IMR-90 (cell line): ENCODE measurements at regions not wholly inside any gene's neighbourhood (a gene's known extent, or its start where the extent isn't known, plus 50 kb on each side); places are given as distances from the start of the nearest gene placed in this dataset.

Experiments
- ATAC-seq: fragments of 200-7000 bp; cut with Tn5 transposase; 2 replicates; pipeline ENCODE4 v1.9.1; 2020; ENCODE audit warnings: low read depth, mild to moderate bottlenecking, moderate library complexity
- BruUV-seq: library from RNA; stranded (reverse); fragments of 400-500 nt; replicated peaks from 2 replicates; lab custom pipeline; 2021; lab: Mats Ljungman, UMichigan
- CTCF ChIA-PET: fragments of 300-600 bp; formaldehyde crosslinking; extraction: SDS; loops from one replicate; lab custom pipeline; 2021; ENCODE audit warnings: antibody characterized with exemption; lab: Yijun Ruan, JAX
- POLR2A ChIA-PET: fragments of 300-600 bp; sonication (Branson Sonifier 250); formaldehyde crosslinking; loops from one replicate; lab custom pipeline; 2022; ENCODE audit warnings: antibody characterized with exemption; ENCODE audit not compliant: unreplicated experiment; lab: Charles Lee
- DNase-seq: peaks from one replicate; pipeline ENCODE4 v3.0.0; 2013
- H2AFZ ChIP-seq: replicated peaks from 2 replicates; pipeline ENCODE3; 2013; ENCODE audit warnings: low read length, mild to moderate bottlenecking; ENCODE audit not compliant: poor library complexity
- H2AK5ac ChIP-seq: 2 replicates; pipeline ENCODE4 v1.6.1; 2013; ENCODE audit warnings: low read depth, low read length, inconsistent platforms
- H2AK9ac ChIP-seq: replicated peaks from 2 replicates; pipeline ENCODE3; 2013; ENCODE audit warnings: mild to moderate bottlenecking, low read depth, low read length, moderate library complexity; ENCODE audit not compliant: poor library complexity
- H2BK120ac ChIP-seq: 2 replicates; pipeline ENCODE4 v1.6.1; 2013; ENCODE audit warnings: low read depth, low read length, inconsistent platforms
- H2BK15ac ChIP-seq: 3 replicates; pipeline ENCODE4 v1.6.1; 2013; ENCODE audit warnings: low read depth, low read length, inconsistent platforms
- H2BK20ac ChIP-seq: 2 replicates; pipeline ENCODE4 v1.6.1; 2013; ENCODE audit warnings: low read depth, mild to moderate bottlenecking, inconsistent platforms, low read length, moderate library complexity
- H2BK5ac ChIP-seq: 2 replicates; pipeline ENCODE4 v1.6.1; 2013; ENCODE audit warnings: mild to moderate bottlenecking, low read depth, low read length, inconsistent platforms; ENCODE audit not compliant: poor library complexity, severe bottlenecking
- H3K14ac ChIP-seq: replicated peaks from 2 replicates; pipeline ENCODE4 v1.6.1; 2013; ENCODE audit warnings: low read depth, low read length, inconsistent platforms
- H3K18ac ChIP-seq: 2 replicates; pipeline ENCODE4 v1.6.1; 2013; ENCODE audit warnings: low read depth, low read length, control low read depth
- H3K23ac ChIP-seq: 2 replicates; pipeline ENCODE4 v1.6.1; 2013; ENCODE audit warnings: low read depth, low read length, inconsistent platforms
- H3K27ac ChIP-seq: 2 replicates; pipeline ENCODE4 v1.5.1; 2013; ENCODE audit warnings: mild to moderate bottlenecking, control low read depth, low read length; ENCODE audit not compliant: insufficient read depth
- H3K27me3 ChIP-seq: 2 replicates; pipeline ENCODE4 v1.6.1; 2013; ENCODE audit warnings: low read length; ENCODE audit not compliant: control insufficient read depth, insufficient read depth
- H3K36me3 ChIP-seq: 2 replicates; pipeline ENCODE4 v1.6.1; 2013; ENCODE audit warnings: low read length, mixed read lengths; ENCODE audit not compliant: control insufficient read depth, insufficient read depth
- H3K4ac ChIP-seq: 2 replicates; pipeline ENCODE4 v1.6.1; 2013; ENCODE audit warnings: low read depth, low read length, inconsistent platforms
- H3K4me1 ChIP-seq: 2 replicates; pipeline ENCODE4 v1.6.1; 2013; ENCODE audit warnings: low read length, mixed read lengths; ENCODE audit not compliant: control insufficient read depth, insufficient read depth
- H3K4me2 ChIP-seq: 2 replicates; pipeline ENCODE4 v1.6.1; 2013; ENCODE audit warnings: low read depth, mild to moderate bottlenecking, control low read depth, low read length, moderate library complexity
- H3K4me3 ChIP-seq: 2 replicates; pipeline ENCODE4 v1.5.1; 2013; ENCODE audit warnings: low read depth, mild to moderate bottlenecking, control low read depth, low read length, moderate library complexity; ENCODE audit not compliant: insufficient read depth
- H3K56ac ChIP-seq: 2 replicates; pipeline ENCODE4 v1.6.1; 2013; ENCODE audit warnings: low read length, inconsistent platforms; ENCODE audit not compliant: insufficient read depth; ENCODE audit errors: extremely low read depth
- H3K79me1 ChIP-seq, 2 experiments: 2 replicates each; pipeline ENCODE4 v1.6.1; 2013; ENCODE audit warnings: low read length in 2 of 2, inconsistent platforms in 1 of 2, low read depth in 1 of 2
- H3K9ac ChIP-seq: 2 replicates; pipeline ENCODE4 v1.6.1; 2013; ENCODE audit warnings: low read depth, low read length, control low read depth
- H3K9me1 ChIP-seq: 2 replicates; pipeline ENCODE4 v1.6.1; 2013; ENCODE audit warnings: low read length, inconsistent platforms; ENCODE audit not compliant: insufficient read depth
- H3K9me3 ChIP-seq: 2 replicates; pipeline ENCODE4 v1.6.1; 2013; ENCODE audit warnings: low read length; ENCODE audit not compliant: control insufficient read depth, insufficient read depth
- H4K20me1 ChIP-seq: 2 replicates; pipeline ENCODE4 v1.6.1; 2013; ENCODE audit warnings: low read length, inconsistent platforms; ENCODE audit not compliant: insufficient read depth
- H4K5ac ChIP-seq: 2 replicates; pipeline ENCODE4 v1.6.1; 2013; ENCODE audit warnings: mild to moderate bottlenecking, low read depth, low read length, control low read depth
- H4K8ac ChIP-seq, 2 experiments: 2 replicates each; pipeline ENCODE4 v1.6.1; 2013; ENCODE audit warnings: low read depth in 2 of 2, low read length in 2 of 2, control low read depth in 1 of 2, inconsistent platforms in 1 of 2
- H4K91ac ChIP-seq: 2 replicates; pipeline ENCODE4 v1.6.1; 2013; ENCODE audit warnings: low read depth, low read length, inconsistent platforms; ENCODE audit not compliant: insufficient read depth
- MAZ ChIP-seq: IDR thresholded peaks from 2 replicates; pipeline ENCODE4 v1.6.1; 2012; ENCODE audit warnings: low read depth, mild to moderate bottlenecking, low read length, improper control_type of control experiment, moderate library complexity, borderline replicate concordance
- RAD21 ChIP-seq: IDR thresholded peaks from 2 replicates; pipeline ENCODE4 v1.6.1; 2012; ENCODE audit warnings: low read length, improper control_type of control experiment
- RCOR1 ChIP-seq: IDR thresholded peaks from 2 replicates; pipeline ENCODE4 v1.6.1; 2012; ENCODE audit warnings: mild to moderate bottlenecking, low read length, improper control_type of control experiment; ENCODE audit not compliant: insufficient replicate concordance
- RFX5 ChIP-seq: IDR thresholded peaks from 2 replicates; pipeline ENCODE4 v1.8.0; 2012; ENCODE audit warnings: low read depth, mild to moderate bottlenecking, low read length, moderate library complexity
- WGBS, 2 experiments: methylation state at CpG; one replicate each; pipeline versions ENCODE4 v1.1.5 to v1.1.7; 2013; ENCODE audit warnings: missing lambda C conversion rate in 2 of 2; ENCODE audit not compliant: insufficient read length in 1 of 2; ENCODE audit errors: extremely low coverage in 2 of 2; 5-methylcytosine and 5-hydroxymethylcytosine counted together
- dilution Hi-C: fragments of 300-500 bp; cut with HindIII; formaldehyde crosslinking; loops from one replicate; pipeline ENCODE4 v1.14.3; 2018; ENCODE audit warnings: low sequenced_read_pairs; ENCODE audit not compliant: unreplicated experiment
- in situ Hi-C: fragments of 300-500 bp; cut with MboI; formaldehyde crosslinking; loops from 3 replicates; pipeline ENCODE4 v1.14.3; 2019; ENCODE audit warnings: low sequenced_read_pairs, inconsistent platforms, mixed read lengths
- intact Hi-C: fragments of 100-400 bp; cut with micrococcal nuclease; formaldehyde crosslinking; loops from 2 replicates; pipeline ENCODE4 v1.10.0; 2022

GRCh38 chr6:79377888-79378348 is 143.4 kb upstream of the HMGN3 start:
- H2AFZ ChIP-seq, result no peak overlapping the region
- no peak overlapping the region for H2AK9ac ChIP-seq
- WGBS, 2 experiments, result no CpG with 5 or more reads among the region's 1 CpG
- dilution Hi-C loops (no loop called here), in situ Hi-C loops (no loop called here), intact Hi-C loops (no loop called here)
- no peak overlapping the region for H2BK15ac ChIP-seq
- BruUV-seq, result no TSS peak
- no peak overlapping the region for H2BK120ac ChIP-seq
- H3K27me3 ChIP-seq, result no peaks in the 10 kb centered on the region
- no peak overlapping the region for H3K18ac ChIP-seq
- H3K4me1 ChIP-seq, result no peaks in the 10 kb centered on the region
- H2AK5ac ChIP-seq, result no peak overlapping the region
- H3K79me1 ChIP-seq, result no peaks in the 10 kb centered on the region
- H3K56ac ChIP-seq, result no peak overlapping the region
- no peak overlapping the region for H4K8ac ChIP-seq
- H3K14ac ChIP-seq, result no peak overlapping the region
- H4K20me1 ChIP-seq, result no peaks in the 10 kb centered on the region
- ATAC-seq (no peak), DNase-seq (no peak)
- no peak overlapping the region for H2BK5ac ChIP-seq
- H4K91ac ChIP-seq, result no peak overlapping the region
- TF ChIP-seq RAD21, result no peak
- TF ChIP-seq RCOR1, result no peak
- TF ChIP-seq RFX5, result no peak
- TF ChIP-seq MAZ, result no peak
- no peak overlapping the region for H3K4ac ChIP-seq
- ChIA-PET POLR2A (no interaction called here), CTCF (no interaction called here)
- H4K5ac ChIP-seq, result no peak overlapping the region
- H3K27ac ChIP-seq, result no peak overlapping the region
- no peak overlapping the region for H3K9ac ChIP-seq
- H3K4me3 ChIP-seq, result no peak overlapping the region
- no peaks in the 10 kb centered on the region for H3K9me3 ChIP-seq
- H3K36me3 ChIP-seq, result no peaks in the 10 kb centered on the region
- no peaks in the 10 kb centered on the region for H3K9me1 ChIP-seq
- H3K4me2 ChIP-seq, result no peak overlapping the region
- H2BK20ac ChIP-seq, result no peak overlapping the region
- no peak overlapping the region for H3K23ac ChIP-seq
